GM21723 (cell line): ENCODE measurements at regions not wholly inside any gene's neighbourhood (a gene's known extent, or its start where the extent isn't known, plus 50 kb on each side); places are given as distances from the start of the nearest gene placed in this dataset.

Experiments used
- ATAC-seq: cut with Tn5 transposase; IDR thresholded peaks from one replicate; pipeline ENCODE4 v1.9.1; 2021; ENCODE audit warnings: mild to moderate bottlenecking, moderate library complexity; ENCODE audit not compliant: unreplicated experiment

DNA sequence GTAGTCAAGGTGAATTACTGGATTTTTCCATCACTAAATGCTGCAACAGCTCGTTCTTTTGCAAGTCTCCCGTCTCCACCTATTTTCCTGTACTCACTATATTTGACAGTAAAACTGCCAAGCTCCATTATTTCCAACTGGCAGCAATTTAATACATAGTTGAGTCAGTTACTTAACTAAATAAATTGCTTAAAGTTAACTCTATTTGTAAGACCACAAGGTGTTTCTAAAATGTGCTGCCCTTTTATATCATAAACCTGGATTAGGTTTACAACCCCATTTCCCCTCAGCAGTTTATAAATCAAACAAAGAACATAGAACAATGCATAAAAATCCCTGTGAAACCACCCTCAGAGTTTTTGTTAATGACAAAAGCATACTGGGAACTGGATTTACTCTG, 211.4 kb upstream of the DPH6 start:
- no peak for ATAC-seq

DNA sequence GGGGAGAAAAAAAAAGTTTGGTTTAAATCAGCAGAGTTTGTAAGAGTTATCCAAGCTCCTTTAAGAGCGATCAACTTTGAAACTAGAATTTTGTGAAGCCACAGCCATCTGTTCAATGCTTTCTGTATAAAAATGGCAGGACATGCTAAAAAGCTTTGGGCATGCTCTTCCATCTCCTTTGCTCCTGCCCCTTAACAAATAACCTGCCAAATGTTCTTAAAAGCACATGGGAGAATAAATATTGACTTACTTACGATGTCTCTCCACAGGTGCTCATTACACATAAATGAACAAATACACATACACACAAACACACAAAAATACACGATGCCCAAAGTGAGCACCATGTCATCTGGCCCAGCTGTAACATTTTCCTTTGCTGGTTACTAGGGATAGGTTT, 211.8 kb upstream of the DPH6 start:
- no peak for ATAC-seq

DNA sequence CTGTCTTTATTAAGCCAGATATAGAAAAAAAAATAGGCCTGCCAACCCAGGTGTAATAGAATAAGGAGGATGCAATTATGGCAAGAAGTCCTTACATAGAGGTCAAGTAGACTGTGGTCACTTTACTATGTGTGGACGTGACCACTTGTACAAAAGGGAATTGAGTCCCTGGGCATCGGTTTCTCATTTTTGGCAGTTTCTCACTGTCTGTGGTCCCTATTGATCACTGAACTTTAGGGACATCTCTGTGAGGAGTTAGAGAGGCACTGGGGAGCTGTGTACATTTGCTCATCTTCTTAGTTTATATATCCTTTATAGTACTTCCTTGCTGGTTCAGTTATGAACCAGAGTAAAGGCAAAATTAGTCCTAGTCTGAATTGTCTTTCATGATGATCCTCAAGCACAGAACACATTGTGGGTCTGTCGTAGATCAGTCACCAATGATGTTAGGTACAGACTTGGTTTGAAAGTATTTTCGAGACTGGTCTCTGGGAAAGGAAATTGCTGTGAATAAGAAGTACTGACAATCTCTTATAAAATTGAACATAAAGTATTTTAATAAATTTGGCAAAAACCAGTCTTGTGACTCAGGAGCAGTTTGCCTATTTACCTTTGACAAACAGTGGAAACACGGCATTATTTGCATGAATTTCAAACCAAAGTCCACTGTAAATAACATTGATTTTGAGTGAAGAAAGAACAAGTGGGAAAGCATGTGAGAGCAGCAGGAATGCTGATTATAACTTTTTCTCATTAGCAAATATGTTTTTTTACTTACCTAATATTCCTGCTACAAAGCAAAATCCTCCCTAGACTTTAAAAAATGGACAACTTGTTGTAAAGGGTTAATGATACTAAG, 218.9 kb upstream of the DPH6 start:
- ATAC-seq = no peak

DNA sequence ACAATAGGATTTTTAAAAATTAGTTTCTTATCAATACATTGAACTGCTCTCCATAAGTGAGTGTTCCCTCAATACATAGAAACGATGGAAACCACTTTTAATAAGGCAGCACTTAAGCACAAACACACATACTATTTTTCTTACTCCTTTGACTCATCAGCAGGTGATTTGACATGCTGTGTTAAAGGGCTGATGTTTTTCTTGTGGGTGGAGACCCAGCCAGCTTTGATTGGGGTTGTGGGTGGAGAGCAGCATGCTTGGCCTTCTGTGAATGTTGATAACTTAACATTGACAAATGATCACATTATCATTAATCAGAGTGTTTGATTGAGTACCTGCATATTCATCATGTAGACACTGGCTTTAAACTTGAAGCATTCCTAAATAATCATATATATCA, 223.0 kb upstream of the DPH6 start:
- ATAC-seq = no peak

DNA sequence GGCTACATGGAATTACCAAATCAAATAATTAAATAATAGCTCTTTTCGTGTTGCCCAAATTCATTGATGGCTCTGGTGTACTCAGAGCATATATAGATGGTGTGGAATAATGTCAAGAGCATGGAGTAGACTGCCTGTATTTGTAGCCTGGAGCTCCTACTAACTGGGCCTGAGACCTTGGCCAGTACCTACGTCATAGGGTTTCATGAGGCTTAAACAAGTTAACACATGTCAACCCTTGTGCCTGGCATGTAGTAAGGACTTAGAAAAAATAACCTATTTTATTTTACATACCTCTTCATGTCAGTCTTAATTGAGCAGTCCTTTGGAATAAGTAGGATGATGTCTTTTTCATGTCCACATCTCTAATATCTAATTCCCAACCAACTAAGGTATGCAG, 223.7 kb upstream of the DPH6 start:
- no peak for ATAC-seq

DNA sequence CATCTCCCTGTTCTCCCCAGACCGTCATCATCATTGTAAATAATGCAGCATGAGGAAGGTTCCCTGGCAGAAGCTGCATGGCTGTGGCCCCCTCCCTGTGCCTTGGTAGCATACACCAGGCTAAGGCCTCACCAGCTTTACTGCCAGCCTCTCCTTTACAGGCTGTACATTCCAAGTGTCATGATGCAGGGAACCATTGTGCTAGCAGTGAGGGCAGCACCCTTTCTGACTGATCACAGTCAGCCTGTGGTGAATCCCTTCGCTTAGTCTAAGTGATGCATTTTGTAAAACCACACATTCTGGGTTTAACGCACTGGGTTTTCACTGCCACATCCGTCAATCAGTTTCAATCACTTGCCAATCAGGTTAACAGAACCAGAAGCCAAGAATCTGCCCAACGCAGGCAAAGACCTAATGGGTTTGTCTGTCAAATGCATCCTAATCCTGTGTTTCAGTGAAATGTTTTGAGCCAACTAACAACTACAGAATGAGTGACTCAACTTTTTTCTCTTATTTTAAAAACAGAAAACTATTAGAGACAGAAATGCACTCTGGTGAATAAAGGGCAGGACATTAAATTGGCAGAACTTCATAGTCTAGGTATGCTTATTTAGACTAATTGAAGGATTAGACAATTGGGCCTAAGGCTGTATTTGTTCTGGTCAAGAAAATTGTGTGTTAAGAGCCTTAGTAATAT, 225.9 kb upstream of the DPH6 start:
- no peak for ATAC-seq

DNA sequence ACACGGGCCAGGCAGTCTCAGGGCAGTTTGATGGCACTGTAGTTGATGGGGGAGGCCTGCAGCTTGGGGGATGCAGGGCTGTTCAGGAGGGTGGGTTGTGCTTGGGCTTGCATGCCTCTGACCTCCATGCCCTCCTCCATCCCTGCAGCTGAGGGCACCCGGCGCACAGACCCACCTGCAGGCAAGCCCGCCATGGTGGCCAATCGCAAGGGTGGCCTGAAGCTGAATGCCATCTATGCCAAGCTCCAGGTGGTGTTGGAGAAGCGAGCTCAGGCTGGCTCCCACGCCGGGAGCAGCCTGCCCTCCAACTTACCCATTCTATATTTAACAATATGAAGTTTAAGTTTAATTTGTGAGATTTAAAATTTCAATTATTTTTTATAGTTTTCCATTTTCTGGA, 228.7 kb upstream of the DPH6 start:
- ATAC-seq = no peak

DNA sequence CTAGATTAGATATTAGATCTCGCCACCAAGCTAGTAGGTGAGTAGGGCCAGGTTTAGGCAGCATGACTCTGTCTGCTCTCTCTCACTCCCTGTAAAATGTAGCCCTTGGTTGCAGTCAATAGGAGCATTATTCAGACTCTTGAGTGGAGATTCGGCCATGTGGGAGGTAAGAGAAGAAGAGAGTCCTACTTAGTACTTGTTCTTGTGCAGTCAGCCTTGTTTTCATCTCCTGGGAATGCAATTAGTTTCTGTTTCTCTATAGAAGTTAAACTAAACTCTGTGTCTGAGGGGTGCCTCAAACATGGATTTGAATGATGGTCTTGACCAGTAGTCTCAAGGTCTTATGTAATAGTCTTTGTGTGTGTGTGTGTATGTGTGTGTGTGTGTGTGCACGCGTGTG, 229.5 kb upstream of the DPH6 start:
- no peak for ATAC-seq

DNA sequence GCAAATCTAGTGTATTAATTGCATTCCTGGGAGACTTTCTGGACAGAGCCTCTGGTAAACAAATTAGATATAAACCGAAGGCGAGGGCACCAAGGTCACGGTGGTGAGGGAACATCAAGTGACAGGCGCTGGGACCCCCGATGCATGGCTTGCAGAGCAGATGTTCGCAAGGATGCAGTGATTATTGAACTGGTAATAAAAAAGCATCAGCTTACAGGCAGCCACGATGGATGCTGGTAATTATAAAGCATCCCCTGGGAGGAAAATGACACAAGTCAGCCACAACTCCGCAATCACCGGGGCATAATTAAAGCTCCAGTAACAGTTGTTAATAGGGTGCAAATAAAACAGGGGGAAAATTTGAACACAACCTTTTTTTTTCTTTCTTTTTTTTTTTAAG, 231.1 kb upstream of the DPH6 start:
- ATAC-seq = no peak

DNA sequence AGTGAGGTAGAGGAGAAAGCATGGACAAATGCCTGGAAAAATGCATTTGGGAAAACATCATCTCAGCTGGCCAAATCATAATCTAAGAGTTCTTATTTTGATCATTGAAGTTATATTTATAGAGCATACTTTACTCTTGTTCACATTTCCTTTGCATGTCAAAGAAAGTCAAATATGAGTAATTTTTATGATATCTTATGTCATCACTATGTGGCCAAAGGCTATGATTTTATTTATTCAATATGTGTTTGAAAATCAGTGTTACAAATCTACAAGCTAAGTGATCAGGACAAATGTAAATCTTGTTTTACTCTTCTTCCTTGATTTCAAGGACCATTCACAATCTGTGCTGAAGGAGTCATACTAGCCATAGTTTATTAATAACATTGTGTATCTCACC, 237.2 kb upstream of the DPH6 start:
- no peak for ATAC-seq

DNA sequence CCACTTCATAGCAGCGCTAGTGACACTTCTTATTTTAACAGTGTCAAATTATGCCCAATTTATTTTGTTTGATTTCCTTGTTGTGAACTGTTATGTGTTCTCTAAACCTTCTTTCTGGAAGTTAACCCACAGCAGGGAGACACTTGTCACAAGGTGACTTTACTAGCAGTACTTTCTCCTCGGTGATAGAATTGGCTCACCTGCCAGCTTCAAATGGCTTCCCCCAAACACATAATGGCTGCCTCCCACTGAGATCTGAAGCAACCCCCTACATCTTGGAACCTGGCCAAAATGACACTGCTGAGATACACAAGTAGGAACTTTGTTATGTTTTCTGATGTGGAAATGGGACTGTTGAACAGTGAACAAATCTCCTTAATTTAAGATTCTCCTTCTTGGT, 238.8 kb upstream of the DPH6 start:
- no peak for ATAC-seq

DNA sequence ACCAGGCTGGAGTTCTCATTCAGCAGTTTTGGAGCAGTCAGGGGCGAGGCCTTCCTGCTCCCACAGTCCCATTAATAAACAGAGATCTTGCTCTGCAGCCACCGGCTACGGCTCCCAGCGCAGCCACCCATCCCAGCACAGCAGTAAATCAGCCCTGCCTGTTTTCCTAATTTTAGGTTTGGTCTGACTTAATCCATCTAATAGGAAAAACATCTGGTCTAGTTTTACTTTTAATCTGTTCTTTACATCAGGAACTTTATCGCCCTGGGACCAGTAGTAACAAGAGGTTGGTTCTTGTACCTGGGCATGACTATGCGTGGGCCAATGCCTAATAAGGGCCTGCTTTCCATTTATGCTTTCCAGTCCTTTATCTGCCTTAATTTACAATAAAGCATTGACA, 264.0 kb upstream of the DPH6 start:
- ATAC-seq = no peak

DNA sequence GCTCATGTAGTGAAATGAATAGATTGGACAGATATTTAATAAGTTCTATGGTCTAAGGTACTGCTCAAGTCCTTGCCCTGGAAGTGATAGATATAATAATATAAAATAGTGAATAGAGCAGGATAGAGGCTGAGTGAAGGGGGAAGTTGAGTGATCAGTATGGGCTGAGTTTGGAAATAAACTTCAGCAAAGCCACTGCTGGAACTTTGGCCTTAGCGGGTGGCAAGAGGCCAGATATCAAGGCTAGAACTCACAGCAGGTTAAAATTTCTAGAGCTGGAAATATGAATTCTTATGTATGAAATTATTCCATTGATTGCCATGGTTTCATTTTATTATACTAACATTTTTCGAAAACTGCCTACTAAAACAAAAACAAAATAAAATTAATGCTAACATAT, 267.6 kb upstream of the DPH6 start:
- ATAC-seq = no peak

DNA sequence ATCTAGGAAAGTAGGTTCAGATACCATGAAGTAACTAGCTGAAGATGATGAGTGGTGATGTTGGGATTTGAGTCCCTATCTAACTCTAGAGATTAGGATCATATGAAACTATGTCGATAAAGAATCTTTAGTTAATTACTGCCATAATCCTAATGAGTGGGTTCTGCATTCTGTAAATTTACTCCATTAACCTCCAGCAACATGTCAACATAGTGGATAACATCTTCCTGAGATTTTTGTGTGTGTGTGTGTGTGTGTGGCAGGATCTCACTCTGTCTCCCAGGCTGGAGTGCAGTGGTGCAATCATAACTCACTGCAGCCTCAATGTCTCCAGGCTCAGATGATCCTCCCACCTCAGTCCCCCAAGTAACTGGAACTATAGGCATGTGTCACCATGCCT, 272.9 kb upstream of the DPH6 start:
- no peak for ATAC-seq

DNA sequence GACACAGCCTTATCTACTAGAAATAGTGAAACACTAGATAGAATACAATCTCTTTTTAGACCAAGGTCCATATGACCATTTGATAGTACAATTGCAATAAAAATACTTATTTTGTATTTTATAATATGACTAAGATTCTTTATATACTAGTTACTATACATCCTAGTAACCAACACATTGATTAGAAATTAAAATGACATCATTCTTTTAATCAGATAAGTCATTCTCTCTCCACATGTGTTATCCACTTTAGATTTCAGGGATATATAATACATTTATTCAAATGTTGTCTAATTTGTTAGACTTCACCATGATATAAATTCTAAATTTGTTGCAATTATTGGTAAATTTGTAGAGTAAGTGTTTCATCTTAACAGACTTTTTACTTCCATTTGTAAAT, 276.2 kb upstream of the DPH6 start:
- no peak for ATAC-seq

DNA sequence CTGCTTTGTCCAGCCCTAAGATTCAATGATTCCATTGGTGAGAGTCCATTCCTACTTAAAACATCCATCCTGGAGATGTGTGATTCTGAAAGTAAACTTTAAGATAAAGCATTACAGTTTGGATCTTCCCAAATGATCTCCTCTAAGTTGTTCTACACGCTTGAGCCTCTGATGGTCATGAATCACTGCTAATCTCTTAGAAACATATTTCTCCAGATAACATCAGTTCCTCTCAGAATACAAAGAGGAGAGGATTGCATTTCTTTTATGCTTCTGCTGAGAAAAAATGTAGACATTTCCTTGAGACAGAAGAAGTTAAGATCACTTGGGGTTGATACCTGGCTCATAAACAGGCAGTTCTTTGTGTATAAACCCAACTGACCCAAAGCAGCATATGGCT, 281.2 kb upstream of the DPH6 start:
- no peak for ATAC-seq

DNA sequence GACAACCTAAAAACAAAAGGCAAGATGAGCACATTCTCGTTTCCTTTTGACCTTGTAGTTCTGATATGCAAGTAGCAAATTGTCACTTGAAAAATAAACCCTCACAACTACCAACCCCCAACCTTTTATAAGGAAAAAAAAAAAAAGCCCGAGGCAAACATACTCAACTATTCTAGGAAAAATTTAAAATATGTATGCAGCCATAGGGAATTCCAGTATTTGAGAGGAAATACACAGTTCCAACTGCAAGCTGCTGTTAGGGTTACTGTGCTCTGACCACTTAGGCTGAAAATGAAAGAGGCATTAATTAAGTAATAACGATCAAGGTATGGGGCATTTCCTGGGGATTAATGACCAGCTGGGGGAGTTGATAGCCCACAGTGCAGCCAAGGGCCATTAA, 281.9 kb upstream of the DPH6 start:
- no peak for ATAC-seq

DNA sequence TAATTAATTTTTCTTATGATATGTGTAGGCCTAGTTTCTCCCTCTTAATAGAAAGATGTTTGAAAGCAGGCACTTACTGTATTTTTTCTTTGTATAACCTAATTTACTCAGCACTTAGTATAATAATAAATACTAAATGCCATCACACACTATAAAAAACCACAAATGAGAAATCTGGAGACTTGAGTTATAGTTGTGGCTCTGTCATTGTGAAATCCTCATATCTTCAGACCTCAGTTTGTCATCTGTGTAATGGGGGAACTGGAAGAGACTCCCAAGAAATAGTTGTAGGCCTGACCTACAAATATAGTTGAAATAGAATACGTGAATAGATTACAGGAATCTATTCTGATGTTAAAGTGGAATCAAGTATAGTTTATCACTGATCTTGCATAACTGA, 287.6 kb upstream of the DPH6 start:
- no peak for ATAC-seq

DNA sequence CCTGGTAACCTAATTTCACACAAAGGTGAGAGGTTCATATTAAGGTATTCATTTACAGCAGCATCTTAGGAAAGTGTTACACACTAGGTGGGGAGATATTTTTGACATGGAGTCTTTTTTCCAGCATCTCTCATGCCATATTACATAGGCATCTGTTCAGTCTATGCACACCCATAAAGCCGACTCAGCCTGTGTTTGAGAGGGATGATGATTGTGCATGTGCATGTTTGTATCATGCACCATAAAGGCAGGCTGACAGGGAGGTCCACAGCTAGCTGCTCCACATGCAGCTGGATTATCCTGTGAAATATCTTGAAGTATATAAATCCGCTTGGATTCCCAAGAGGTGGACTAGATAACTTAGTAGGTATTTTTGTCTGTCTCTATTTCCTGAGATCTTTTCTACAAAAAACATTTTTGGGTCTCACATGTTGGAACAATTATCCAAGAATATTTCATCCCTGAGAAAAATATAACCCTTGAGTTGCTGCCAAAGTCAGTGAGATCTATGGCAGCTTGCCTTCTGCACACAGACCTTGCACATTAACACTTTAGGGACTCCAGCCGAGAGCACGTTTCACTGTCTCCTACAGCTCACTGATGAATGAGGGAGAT, 288.4 kb upstream of the DPH6 start:
- no peak for ATAC-seq

DNA sequence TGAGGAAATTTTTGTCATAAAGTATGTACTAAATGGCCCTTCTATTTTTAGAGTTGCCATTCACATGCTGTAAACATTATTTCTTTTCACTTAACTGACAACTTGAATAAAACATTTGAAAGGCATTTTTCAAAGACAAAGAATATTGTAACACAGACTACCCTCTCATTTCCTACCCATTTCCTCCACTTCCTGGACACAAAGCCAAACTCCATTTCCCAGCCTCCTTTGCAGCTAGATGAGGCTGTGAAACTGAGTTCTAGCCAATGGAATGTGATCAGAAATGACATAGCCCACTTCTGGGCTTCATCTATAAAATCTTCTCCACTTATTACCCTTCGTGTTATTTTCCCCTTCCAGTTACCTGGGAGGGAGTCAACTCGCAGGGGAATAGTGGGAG, 288.9 kb upstream of the DPH6 start:
- ATAC-seq = no peak

DNA sequence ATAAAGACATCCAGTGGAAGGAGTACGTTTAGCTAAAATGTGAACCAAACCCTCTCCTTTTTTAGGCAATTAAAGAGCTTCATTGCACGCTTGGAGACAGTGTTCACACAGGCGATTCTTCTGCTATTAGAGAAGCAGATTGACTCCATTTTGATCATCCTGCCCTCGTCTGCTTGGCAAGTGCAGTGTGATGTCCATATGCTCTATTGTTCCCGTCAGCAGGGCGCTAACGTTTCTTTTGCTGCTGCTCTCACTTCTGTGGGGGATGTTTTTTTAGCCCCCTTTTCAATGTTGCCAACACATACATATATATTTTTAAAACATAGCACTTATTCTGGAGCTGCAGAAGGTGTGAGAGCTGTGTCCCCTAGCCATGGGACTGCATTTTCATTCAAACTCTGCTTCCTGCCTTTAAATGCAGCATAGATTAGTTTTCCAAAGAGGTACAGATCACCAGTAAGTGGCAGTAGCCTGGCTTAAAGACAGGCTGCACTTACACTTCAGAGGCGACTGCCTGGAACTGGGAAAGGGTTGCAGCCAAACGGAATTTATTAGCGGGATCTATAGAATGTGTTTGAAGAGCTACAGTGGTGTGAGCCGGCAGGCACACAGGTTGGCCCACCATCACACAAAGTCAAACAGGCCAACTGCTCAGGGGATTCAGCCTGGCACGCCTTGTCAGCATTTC, 292.6 kb upstream of the DPH6 start:
- no peak for ATAC-seq

DNA sequence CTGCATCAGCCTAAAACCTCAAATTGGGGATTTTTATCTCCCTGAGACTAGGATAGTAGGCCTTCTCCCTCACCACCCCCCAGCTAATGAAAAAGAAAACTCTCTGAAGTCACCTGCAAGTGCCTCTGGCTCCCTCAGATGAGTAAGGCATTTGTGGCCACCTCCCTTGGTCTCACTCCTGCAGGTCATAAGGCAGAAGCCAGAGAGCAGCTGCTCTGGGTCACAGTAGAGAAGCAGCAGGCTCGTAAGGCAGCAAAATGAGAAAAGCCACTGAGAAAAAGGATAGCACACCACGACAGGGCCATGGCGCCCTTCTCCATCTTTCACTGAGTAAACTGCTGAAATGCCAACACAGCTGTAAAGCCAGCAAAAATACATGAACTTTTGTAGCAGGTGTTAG, 296.7 kb upstream of the DPH6 start:
- no peak for ATAC-seq
